Mucosa of stomach (tissue), 1 donor: ENCODE measurements at regions not wholly inside any gene's neighbourhood (a gene's known extent, or its start where the extent isn't known, plus 50 kb on each side); places are given as distances from the start of the nearest gene placed in this dataset.

ENCODE experiments used
- H3K27me3 ChIP-seq: one replicate; pipeline ENCODE4 v1.7.0; 2013; ENCODE audit warnings: mild to moderate bottlenecking, low read length; ENCODE audit not compliant: control insufficient read depth, insufficient read depth
- H3K36me3 ChIP-seq: one replicate; pipeline ENCODE4 v1.7.0; 2013; ENCODE audit warnings: low read length; ENCODE audit not compliant: control insufficient read depth, insufficient read depth
- H3K4me1 ChIP-seq: one replicate; pipeline ENCODE4 v1.7.0; 2013; ENCODE audit warnings: mild to moderate bottlenecking, low read length; ENCODE audit not compliant: control insufficient read depth, insufficient read depth
- H3K4me3 ChIP-seq: one replicate; pipeline ENCODE4 v1.7.0; 2013; ENCODE audit warnings: low read length
- H3K9ac ChIP-seq: one replicate; pipeline ENCODE4 v1.7.0; 2013; ENCODE audit warnings: mild to moderate bottlenecking, low read length, moderate library complexity
- H3K9me3 ChIP-seq: one replicate; pipeline ENCODE4 v1.7.0; 2013; ENCODE audit warnings: mild to moderate bottlenecking, low read length, moderate library complexity; ENCODE audit not compliant: control insufficient read depth
- donor health status: Pancreatic carcinoma.

- Histone ChIP-seq H3K27me3 (no peaks in the 10 kb centered on the region), H3K9me3 (no peaks in the 10 kb centered on the region), H3K9ac (no peak overlapping the region), H3K36me3 (no peaks in the 10 kb centered on the region), H3K4me3 (no peak overlapping the region), H3K4me1 (no peaks in the 10 kb centered on the region)
These were observed 231.0 kb downstream of the EN1 start for GRCh38 chr2:118616432-118616831.

GRCh38 chr2:118614841-118615271, 232.6 kb downstream of the EN1 start:
- H3K27me3 ChIP-seq = no peaks in the 10 kb centered on the region

GRCh38 chr2:118613737-118614136, 233.7 kb downstream of the EN1 start:
- Histone ChIP-seq H3K4me1 (no peaks in the 10 kb centered on the region), H3K36me3 (no peaks in the 10 kb centered on the region), H3K27me3 (no peaks in the 10 kb centered on the region)

More at GRCh38 chr2:118614841-118615271, 232.6 kb downstream of the EN1 start:
- Histone ChIP-seq H3K36me3 (no peaks in the 10 kb centered on the region), H3K4me1 (no peaks in the 10 kb centered on the region), H3K4me3 (no peak overlapping the region), H3K9ac (no peak overlapping the region), H3K9me3 (no peaks in the 10 kb centered on the region)

GRCh38 chr2:118611691-118612090, 235.8 kb downstream of the EN1 start:
- Histone ChIP-seq H3K27me3 (no peaks in the 10 kb centered on the region), H3K9me3 (no peaks in the 10 kb centered on the region), H3K4me3 (no peak overlapping the region), H3K36me3 (no peaks in the 10 kb centered on the region), H3K4me1 (no peaks in the 10 kb centered on the region), H3K9ac (no peak overlapping the region)

More at GRCh38 chr2:118613737-118614136, 233.7 kb downstream of the EN1 start:
- H3K4me3 ChIP-seq = no peak overlapping the region
- H3K9me3 ChIP-seq = no peaks in the 10 kb centered on the region
- no peak overlapping the region for H3K9ac ChIP-seq

GRCh38 chr2:118609138-118609537, 238.3 kb downstream of the EN1 start:
- Histone ChIP-seq H3K4me1 (no peaks in the 10 kb centered on the region), H3K4me3 (no peak overlapping the region), H3K9ac (no peak overlapping the region), H3K36me3 (no peaks in the 10 kb centered on the region), H3K27me3 (no peaks in the 10 kb centered on the region), H3K9me3 (no peaks in the 10 kb centered on the region)

- Histone ChIP-seq H3K9me3 (no peaks in the 10 kb centered on the region), H3K27me3 (no peaks in the 10 kb centered on the region), H3K9ac (no peak overlapping the region), H3K4me3 (no peak overlapping the region), H3K36me3 (no peaks in the 10 kb centered on the region), H3K4me1 (no peaks in the 10 kb centered on the region)
These were observed 239.8 kb downstream of the EN1 start for GRCh38 chr2:118607641-118608040.

- H3K27me3 ChIP-seq = no peaks in the 10 kb centered on the region
- H3K4me3 ChIP-seq = no peak overlapping the region
- H3K9ac ChIP-seq = no peak overlapping the region
- H3K9me3 ChIP-seq = no peaks in the 10 kb centered on the region
- no peaks in the 10 kb centered on the region for H3K4me1 ChIP-seq
- no peaks in the 10 kb centered on the region for H3K36me3 ChIP-seq
These were observed 242.6 kb downstream of the EN1 start for GRCh38 chr2:118604811-118605210.

GRCh38 chr2:118604371-118604770, 243.1 kb downstream of the EN1 start:
- no peak overlapping the region for H3K4me3 ChIP-seq
- no peaks in the 10 kb centered on the region for H3K36me3 ChIP-seq
- H3K27me3 ChIP-seq = no peaks in the 10 kb centered on the region
- H3K9me3 ChIP-seq = no peaks in the 10 kb centered on the region
- H3K4me1 ChIP-seq = no peaks in the 10 kb centered on the region
- H3K9ac ChIP-seq = no peak overlapping the region

- Histone ChIP-seq H3K4me1 (no peaks in the 10 kb centered on the region), H3K9ac (no peak overlapping the region), H3K27me3 (no peaks in the 10 kb centered on the region), H3K36me3 (no peaks in the 10 kb centered on the region), H3K4me3 (no peak overlapping the region), H3K9me3 (no peaks in the 10 kb centered on the region)
These were observed 248.3 kb downstream of the EN1 start for GRCh38 chr2:118599141-118599540.

GRCh38 chr2:118596620-118597019, 250.8 kb downstream of the EN1 start:
- Histone ChIP-seq H3K9me3 (no peaks in the 10 kb centered on the region), H3K27me3 (no peaks in the 10 kb centered on the region), H3K4me3 (no peak overlapping the region), H3K36me3 (no peaks in the 10 kb centered on the region), H3K4me1 (no peaks in the 10 kb centered on the region), H3K9ac (no peak overlapping the region)

- Histone ChIP-seq H3K9ac (no peak overlapping the region), H3K9me3 (no peaks in the 10 kb centered on the region), H3K36me3 (no peaks in the 10 kb centered on the region), H3K4me3 (no peak overlapping the region), H3K27me3 (no peaks in the 10 kb centered on the region), H3K4me1 (no peaks in the 10 kb centered on the region)
These were observed 254.2 kb downstream of the EN1 start for GRCh38 chr2:118593257-118593656.

- H3K9me3 ChIP-seq = no peaks in the 10 kb centered on the region
- H3K9ac ChIP-seq = no peak overlapping the region
- no peaks in the 10 kb centered on the region for H3K36me3 ChIP-seq
- H3K4me3 ChIP-seq = no peak overlapping the region
- H3K4me1 ChIP-seq = no peaks in the 10 kb centered on the region
- H3K27me3 ChIP-seq = no peaks in the 10 kb centered on the region
These were observed 256.2 kb downstream of the EN1 start for GRCh38 chr2:118591223-118591622.

- Histone ChIP-seq H3K9me3 (no peaks in the 10 kb centered on the region), H3K4me1 (no peaks in the 10 kb centered on the region), H3K36me3 (no peaks in the 10 kb centered on the region), H3K4me3 (no peak overlapping the region), H3K27me3 (no peaks in the 10 kb centered on the region), H3K9ac (no peak overlapping the region)
These were observed 257.7 kb downstream of the EN1 start for GRCh38 chr2:118589721-118590120.
